ENCODE measurements at regions not wholly inside any gene's neighbourhood (a gene's known extent, or its start where the extent isn't known, plus 50 kb on each side); places are given as distances from the start of the nearest gene placed in this dataset.

DNA sequence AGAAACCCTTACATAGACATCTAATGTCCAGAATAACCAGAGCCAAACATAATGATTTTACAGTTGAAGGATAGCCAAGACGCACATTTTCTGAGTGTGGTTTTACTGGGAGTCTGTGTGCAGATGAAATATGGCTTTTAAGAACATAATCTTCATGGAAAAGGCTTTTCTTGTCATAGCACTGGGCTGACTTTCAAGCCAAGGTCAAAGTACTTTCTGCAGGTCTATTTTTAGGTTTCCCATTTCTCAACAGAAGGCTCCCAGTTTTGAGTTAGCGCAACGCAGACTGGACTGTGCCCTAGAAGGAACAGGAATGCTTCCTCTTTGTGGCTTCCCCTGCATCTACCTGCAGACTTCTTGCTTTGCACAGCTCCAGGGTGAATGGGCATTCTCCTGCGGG is 92.3 kb upstream of the UPP2 start:
- TF ChIP-seq POLR2AphosphoS5 (IDR thresholded peaks at IDR 0.05) (no peak), POLR2A (IDR thresholded peaks at IDR 0.05) (no peak)
- TF ChIP-seq, protein P1, sequence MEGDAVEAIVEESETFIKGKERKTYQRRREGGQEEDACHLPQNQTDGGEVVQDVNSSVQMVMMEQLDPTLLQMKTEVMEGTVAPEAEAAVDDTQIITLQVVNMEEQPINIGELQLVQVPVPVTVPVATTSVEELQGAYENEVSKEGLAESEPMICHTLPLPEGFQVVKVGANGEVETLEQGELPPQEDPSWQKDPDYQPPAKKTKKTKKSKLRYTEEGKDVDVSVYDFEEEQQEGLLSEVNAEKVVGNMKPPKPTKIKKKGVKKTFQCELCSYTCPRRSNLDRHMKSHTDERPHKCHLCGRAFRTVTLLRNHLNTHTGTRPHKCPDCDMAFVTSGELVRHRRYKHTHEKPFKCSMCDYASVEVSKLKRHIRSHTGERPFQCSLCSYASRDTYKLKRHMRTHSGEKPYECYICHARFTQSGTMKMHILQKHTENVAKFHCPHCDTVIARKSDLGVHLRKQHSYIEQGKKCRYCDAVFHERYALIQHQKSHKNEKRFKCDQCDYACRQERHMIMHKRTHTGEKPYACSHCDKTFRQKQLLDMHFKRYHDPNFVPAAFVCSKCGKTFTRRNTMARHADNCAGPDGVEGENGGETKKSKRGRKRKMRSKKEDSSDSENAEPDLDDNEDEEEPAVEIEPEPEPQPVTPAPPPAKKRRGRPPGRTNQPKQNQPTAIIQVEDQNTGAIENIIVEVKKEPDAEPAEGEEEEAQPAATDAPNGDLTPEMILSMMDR (IDR thresholded peaks at IDR 0.05 in 8 of 11, conservative IDR thresholded peaks at IDR 0.05 in 3 of 11), result no peak
